Umbilical cord (tissue), 1 donor: ENCODE measurements at regions not wholly inside any gene's neighbourhood (a gene's known extent, or its start where the extent isn't known, plus 50 kb on each side); places are given as distances from the start of the nearest gene placed in this dataset.

ENCODE experiments used
- DNase-seq: peaks from one replicate; pipeline ENCODE4 v3.0.0-alpha.2; 2015; ENCODE audit warnings: low spot score

DNA sequence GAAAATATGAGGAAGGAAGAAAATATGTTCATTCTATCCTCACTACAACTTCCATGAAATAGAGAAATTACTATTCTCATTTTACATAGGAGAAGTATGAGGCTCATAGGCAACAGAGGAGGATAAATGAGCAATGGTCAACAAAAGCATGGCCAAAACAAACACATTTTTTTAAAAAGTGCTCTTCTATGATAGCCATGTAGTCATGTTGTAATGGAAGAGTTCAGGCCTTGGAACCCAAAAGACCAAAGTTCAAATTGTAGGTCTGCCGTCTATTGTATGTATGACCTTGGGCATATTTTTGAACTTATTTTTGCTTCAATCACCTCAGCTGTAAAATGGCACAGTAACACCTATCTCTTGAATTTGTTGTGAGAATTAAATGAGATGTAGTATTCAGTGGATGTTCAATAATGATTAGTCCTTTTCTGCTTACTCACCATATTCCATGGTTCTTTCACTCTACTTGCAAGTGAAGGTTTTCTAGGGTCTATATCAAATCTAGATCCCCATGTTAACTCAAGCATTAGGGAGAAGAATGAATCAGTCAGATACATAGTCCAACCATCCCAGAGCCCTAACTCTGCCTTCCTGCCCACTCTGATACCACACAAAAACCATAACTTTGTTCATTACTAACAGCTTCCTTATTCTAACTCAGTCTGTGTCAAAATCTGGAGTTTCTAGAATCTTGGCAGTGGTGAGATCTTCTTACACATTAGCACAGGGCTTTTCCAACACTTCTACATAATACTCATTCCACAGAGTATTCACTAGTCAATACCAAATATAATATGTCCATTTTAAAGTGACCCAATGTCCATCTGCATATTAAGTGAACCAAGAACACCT is 353.2 kb downstream of the PLPP3 start:
- no peak for DNase-seq

DNA sequence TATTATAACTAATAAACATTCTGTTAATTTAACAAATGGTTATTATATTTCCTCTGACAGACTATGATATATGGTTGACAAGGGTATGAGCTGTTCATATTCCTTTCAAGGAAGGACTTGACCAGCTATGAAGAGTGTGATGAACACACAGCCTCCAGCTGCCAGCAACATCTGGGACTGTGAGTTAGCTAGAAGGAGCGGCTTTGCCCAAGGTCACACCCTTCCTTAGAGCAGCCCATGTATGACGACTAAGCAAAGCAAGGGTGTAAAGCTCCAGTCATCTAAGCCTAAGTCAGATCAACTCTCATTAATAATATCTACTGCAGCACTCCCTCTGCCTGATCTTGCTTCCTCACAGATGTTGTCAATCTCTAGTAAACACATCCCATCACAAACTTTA is 355.4 kb downstream of the PLPP3 start:
- no peak for DNase-seq

DNA sequence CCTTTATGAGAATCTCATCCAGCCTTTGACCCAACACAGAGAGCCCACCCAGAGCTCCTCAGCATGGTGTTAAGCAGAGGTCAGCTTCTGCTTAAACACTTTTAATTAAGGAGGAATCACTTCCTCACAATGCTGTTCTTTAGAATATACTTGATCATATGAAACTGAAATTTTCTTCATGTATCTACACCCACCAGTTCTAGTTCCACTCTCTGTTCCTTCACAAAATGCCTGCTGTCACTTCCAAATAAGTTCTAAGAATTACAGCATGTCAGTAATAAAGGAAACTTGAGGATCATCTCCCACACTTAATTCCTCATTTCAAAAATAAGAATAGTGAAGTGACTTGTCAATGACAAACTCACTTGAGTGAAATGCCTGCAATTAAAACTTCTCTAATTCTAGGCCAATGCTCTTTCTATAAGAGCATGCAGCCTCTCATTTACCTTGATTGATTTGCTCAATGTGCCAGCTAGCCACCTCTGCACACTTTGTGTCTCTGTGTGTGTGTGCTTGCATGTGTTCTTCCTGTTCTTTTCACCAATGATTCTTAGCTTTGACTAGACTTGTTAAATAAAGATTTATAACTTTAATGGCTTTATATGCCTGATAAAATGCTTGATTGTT is 356.3 kb downstream of the PLPP3 start:
- no peak for DNase-seq

DNA sequence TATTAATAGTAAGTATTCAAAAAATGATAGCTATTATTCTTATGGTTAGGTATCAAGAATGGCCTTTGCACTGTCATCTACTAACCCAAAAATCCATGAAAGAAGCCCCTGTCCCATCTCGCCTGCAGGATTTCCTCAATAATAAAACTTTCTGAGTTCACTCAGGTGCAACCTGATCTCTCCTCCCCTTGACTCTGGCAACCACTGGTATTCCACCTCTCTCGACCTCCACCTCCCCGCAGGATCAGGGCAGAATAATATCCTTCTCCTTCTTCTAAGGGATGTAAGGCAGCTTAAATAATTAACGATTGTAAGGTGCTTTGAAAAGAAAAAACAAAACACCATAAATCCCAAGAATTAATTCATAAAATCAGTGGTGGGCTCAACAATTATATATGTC is 359.3 kb downstream of the PLPP3 start:
- DNase-seq = no peak

DNA sequence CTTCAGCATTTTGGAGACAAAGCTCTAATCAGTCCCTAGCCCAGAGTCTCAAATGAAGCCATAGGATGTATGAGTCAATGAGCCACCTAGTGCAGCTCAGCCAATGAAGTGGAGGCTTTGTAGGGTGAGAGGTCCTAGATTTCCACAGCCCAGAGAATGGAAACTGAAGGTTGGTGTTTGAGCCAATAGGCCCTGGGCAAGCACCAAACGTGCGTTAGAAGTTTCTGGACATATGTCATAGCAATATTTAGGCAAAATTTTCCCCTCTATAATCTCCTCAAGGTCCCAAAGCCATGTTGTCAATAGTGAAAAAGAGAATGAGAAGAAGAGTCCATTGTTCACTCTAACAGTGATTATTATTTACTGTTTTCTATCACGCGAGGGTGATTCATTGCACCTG is 361.3 kb downstream of the PLPP3 start:
- no peak for DNase-seq

DNA sequence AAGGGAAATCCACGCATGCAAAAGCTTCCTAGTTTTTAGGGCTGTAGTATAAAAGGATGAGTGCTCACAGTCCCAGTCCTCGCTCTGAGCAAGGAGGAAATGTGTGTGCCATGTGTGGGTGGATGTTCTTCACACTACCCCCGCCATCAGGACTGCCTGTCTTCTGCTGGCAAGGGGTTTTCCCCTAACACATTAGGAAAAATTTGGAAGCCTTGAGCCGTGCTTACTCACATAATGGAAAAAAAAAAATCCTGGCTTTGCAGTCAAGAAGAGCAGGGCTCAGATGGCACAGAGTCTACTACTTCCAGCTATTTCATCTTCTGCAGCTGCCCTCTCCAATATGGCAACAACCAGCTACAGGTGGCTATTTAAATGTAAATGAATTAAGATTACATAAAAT is 363.1 kb downstream of the PLPP3 start:
- DNase-seq = no peak

DNA sequence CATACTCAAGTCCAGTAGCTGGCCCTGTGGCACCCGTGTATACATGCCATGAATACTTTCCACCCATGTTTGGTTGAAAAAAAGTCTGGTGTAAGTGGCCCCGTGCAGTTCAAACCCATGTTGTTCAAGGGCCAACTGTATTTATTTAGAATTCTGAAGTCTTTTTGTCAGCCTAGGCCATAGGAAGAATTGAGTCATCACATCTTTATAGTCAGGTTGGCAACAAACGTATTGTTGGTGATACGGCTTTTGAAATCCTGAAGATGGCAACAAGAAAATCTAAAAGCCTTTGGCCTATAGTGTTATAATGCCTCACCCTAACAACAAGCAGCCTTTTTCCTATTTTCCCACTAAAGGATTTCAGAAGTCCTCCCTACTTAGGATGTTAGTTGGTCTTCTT is 363.6 kb downstream of the PLPP3 start:
- DNase-seq = no peak

DNA sequence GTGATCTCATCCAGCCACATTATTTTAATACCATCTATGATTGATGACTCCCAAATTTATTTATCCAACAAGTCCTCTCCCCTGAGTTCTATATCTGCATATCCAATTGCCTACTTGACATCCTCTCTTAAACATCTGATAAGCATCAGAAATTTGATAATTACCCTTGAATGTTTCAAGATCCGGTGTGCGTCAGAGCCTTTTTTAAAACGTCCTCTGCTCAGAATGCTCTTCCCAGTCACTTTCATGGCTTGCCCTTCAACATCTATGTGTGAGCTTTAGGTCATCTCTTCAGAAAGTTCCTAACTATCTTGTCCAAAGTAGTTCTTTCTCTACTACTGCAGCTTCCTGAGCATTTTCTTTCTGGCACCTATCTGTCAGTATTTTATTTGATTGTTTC is 364.3 kb downstream of the PLPP3 start:
- DNase-seq = no peak

DNA sequence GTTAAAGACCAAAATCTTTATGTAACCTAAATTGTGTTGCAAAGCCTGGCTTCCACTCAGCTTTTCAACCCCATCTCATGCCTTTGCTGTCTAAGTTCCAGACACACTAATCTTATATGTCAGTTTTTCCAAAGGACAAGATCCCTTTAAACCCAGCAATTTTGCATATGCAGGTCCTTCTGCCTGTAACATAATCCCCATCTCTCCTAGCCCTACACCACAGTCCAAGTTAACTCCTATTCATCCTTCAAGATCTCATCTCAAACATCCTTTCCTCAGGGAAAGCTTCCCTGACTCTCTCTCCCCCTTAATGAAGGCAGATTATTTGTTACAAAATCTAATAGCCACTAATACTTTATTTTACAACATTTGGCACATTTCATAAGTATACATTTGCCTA is 366.3 kb downstream of the PLPP3 start:
- peak; percentile 30 for DNase-seq

DNA sequence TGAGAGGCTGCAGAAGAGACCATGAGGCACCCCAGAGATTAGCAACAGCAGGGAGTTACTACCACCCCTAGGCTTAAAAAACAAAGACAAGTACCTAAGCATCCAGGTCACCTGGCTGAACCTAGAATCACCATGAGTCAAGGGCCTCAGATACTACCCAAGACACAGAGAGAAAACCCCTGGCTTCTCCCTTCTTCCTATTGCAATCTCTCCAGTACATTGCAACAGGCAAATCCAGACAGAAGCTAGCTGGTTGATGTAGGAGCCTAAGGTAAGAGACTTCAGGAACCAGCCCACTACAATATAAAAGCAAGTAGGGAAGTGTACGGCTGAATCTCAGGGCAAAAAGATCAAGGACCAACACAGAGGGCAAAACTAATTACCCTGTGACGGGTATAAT is 367.2 kb downstream of the PLPP3 start:
- DNase-seq = no peak

DNA sequence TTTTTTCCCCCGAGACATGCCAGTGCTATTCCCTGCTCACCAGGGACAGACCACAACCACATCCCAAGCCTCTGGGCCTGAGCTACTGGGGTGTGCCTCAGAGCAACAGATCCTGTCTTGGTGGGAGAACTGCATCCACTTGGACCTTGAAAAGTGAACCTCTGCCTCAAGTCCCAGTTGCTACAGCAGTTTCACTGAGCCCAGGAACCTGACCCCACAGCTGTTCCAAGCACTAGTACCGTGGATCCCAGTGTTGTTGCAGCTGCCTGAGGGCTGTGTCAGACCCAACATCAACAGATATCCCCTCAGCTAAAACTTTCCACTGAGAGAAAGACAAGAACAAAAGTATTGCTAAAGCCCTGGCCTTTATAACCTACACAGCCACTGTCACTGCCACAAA is 373.0 kb downstream of the PLPP3 start:
- no peak for DNase-seq

DNA sequence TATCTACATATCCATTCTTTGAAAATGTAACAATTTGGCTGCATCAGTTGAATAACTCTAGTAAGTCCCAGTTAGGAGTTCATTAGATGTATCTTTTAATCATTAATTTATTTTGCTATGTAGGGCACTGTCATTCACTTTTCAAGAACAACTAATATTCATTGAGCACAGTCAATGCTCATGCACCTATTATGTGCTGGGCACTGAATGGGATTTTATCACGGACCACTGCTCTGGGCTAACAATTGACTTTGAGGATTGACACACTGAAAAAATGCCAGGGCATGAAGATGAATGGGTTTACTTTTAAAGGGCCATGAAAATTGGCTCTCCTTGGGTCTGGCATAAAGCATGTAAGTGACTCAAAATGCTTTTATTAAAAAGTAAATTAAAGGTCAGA is 375.2 kb downstream of the PLPP3 start:
- DNase-seq = no peak

DNA sequence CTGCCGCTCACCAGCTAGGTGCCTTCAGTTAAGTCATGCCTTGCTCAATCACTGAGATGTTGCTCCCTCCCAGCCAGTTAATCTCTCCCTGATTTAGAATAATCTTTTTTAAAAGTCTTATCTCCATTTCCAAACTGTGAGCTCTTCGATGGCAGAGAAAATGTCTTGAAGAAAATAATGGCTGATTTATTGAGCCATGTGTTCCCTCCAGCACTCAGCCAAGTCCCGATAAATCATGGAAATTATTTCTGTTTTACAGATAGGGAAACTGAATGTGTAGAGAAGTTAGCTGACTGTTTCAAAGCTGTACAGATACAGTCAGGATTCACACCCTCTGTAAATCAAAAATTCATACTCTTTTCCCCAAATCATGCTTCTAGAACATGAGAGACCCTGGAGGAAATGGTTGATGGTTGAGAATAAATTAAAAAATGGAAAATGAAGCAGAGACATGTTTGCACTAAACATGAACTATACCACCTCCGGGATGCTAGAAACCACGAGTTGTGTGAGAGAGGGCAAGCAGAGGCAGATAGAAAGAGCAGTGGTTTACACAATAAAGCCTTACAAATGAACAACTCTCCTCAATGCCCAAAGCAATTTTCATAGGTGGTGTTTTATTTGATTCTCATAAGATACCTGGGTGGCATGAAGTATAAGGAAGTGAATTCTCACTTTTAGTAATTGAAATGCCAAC is 376.4 kb downstream of the PLPP3 start:
- DNase-seq = peak; percentile 97

DNA sequence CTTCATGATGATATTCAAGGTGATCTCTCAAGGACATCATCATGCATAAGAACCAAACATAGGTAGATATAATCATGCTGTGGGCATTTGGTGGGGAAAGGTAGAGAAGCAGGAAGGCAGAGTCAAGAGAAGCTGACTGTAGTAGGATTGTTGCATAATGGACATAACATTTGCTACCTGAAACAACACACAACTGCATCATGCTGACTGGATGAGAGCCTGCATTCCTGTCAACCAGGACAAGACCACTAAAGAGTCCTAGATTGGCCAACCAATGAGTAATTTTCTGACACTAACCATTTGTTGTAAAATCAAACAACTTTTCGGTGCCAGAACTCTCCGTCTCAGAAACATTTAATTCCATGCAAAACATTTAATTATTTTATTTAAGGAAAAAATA is 377.2 kb downstream of the PLPP3 start:
- DNase-seq = no peak

DNA sequence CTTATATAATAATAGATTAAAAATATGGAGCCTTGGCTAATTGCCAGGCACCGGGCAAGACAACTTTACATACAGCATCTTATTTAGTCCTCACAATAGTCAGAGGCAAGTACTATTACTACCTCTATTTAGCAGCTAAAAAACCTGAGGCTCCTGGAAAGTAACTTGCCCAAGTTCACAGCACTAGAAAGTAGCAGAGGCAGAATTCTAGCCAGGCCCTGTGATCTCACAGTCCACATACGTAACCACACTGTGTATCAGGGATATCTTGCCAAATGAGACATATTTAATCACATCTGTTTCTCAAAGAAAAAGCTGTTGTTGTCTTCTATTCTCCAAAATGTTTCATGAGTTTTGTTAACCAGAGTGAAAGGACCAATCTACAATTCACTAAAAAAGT is 378.5 kb downstream of the PLPP3 start:
- DNase-seq = peak; percentile 33

DNA sequence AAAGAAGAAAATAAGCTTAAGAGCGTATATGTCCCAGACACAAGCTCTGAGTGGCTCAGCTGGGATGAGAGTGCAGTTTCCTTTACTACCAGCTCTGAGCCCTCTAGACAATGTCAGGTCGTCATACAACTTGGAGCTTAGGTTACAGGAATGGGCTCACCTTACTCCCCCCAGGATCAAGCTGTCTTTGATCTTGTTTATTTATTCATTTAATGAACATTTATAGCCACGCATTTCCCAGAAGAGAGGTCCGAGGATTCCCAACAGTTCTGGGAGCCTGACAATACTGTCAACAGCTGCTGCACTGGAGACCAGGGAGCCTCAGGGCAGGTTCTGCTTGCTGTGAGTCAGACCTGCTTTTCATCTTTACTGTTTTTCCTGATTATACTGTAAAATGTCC is 378.9 kb downstream of the PLPP3 start:
- DNase-seq = peak; percentile 70

DNA sequence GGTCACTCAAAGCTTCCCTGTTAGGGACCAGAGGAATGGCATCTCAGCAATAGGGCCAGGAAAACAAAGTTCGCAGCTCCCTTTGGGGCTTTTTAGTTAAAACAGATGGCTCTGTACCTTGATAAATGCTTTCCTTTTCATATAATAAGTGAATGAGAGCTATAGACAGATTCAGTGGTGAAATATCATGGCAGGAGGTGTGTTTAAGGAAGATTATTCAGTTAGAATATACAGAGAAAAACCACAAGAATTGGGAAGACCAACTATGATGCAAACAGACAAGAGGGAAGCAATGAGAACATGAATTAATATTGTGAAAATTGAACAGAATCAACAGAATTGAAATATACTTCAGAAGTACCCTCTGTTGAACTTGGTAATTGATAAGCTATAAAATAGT is 379.4 kb downstream of the PLPP3 start:
- DNase-seq = no peak

DNA sequence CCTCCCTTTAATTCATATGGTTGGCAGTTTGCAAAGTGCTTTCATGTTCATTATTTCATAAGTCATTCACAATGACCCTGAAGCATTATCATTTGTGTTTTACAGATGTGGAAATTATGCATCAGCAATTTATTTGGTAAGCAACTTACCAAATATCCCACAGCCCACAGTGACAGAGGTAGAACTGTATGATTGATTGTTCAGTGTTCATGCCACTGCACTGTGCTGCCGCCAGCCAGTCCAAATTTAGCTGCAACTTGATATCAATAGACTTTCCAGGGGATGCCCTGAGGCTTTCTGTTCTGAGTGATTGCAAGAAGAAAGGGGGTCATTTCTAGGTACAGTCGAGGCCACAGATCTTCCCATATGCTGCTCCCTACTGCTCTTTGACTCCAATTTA is 380.3 kb downstream of the PLPP3 start:
- DNase-seq = no peak

DNA sequence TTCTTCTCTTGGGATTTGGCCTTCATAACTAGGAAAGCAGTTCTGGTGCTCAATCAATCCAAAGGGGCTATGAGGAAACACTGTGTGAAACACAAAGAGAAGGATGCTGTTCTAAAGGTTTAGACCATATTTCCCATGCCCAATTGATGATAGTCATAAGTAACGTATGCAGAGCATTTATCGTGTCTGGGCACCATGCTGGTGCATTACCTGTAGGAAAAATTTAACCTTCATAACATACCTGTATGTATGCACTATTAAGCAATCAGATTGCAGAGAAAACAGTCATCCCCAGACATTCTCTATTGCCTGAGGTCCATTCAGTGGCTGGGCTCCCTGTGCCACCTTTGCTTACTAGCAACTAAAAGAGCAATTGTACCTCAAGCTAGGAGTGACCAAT is 381.4 kb downstream of the PLPP3 start:
- no peak for DNase-seq

DNA sequence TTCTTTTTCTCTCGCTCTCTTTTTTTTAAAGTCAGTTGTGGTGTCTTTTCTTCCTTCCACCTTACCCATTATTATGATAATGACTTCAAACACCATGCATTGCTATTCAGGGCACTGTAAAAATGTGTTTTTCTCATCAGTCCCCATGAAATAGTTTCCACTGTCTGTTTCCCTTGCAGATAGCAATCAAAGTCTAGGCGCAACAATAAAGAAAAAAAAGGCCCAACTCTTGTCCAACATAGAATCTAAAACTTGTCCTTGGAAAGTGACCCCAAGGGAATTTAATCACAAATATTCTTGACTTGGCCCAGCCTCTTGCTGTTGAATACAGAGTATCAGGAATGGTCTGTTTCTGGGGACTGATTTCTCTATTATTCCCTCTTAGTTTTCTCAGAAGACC is 382.5 kb downstream of the PLPP3 start:
- no peak for DNase-seq

DNA sequence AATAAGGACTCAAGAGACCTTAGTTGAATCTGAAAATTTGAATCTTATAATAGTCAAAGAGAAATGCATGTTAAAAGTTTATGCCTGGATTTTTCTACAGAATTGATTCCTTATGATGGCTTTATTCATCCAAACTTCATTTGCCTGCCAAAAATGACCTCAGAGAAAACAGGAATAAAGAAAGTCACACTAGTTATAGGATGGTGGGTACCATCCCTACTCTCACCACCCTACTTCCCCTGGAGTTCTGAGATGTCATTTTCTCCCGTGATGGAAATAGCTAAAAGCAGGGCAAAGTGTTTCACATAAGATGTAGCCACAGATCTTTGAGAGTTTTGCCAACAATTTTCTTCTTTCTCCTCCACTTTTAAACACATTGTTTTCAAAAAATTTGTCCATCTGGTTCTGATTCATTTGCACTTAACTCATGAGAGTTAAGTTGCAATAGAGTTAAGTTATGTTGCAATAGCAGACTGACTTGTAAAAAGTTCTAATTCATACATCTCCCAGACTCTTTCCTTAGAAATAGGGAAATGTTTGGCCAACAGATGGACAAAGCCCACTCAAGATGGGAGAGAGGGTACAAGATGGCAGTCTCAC is 384.6 kb downstream of the PLPP3 start:
- no peak for DNase-seq

DNA sequence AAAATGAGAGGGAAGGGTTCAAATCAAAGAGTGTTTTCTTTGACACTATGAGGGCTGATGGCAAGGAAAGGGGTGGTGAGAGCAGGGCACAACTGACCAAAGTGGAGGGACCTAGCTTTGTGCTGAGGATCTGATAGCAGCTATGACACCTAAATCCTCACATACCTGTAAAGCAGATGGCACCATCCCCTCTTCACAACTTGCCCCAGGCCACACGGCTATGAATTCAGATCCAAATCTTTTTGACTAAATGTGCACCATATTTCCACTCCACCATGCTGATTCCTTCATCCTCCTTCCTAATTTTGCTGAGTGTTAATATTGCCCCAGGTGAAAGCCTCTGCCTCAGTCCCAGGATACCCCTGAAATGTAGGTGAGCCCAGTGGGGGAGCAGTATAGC is 385.7 kb downstream of the PLPP3 start:
- no peak for DNase-seq

DNA sequence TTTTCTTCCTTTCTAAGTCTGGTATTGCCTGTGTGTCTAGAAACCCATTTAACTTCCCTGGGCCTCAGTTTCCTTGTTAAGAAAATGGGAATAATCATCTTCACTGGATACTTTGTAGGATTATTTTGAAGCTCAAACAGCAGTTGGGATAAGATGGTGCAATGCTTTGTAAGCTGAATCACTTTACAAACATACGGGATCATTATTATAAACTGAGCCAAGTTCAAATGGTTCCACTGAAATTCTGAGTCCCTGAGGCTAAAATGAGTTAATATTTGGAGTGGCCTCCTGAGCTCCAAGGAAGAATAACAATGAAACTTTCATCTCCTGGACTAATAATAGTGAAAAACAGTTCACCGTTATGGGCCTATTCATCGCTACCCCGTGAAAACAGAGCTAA is 388.0 kb downstream of the PLPP3 start:
- no peak for DNase-seq
